ENCODE measurements at regions not wholly inside any gene's neighbourhood (a gene's known extent, or its start where the extent isn't known, plus 50 kb on each side); places are given as distances from the start of the nearest gene placed in this dataset.

- Histone ChIP-seq H4K20me1 (ENCODE audit: insufficient read depth, low read length) (no peaks in the 10 kb centered on the region), H3K79me2 (ENCODE audit: insufficient read depth, low read depth, low read length) (no peaks in the 10 kb centered on the region), H3K9me3 (ENCODE audit: low read length) (no peaks in the 10 kb centered on the region), H3K36me3 (ENCODE audit: insufficient read depth, low read length) (no peaks in the 10 kb centered on the region), H2AFZ (ENCODE audit: low read length) (no peak overlapping the region), H3K4me1 (ENCODE audit: insufficient read depth, low read length, poor library complexity, severe bottlenecking) (no peaks in the 10 kb centered on the region), H3K27ac (ENCODE audit: low read depth, low read length, poor library complexity, severe bottlenecking) (no peak overlapping the region), H3K4me3 (ENCODE audit: low read depth, low read length, poor library complexity, severe bottlenecking) (no peak overlapping the region), H3K9me2 (ENCODE audit: insufficient read depth, low read length) (no peaks in the 10 kb centered on the region), H3K4me2 (ENCODE audit: low read length) (no peak overlapping the region)
- CTCF ChIA-PET (ENCODE audit: unreplicated experiment): no interaction called here
- DNase-seq (ENCODE audit: low spot score): no peak
- intact Hi-C loops (cut with micrococcal nuclease; ENCODE audit: unreplicated experiment): no loop called here
- TF ChIP-seq EZH2phosphoT487 (IDR thresholded peaks at IDR 0.05; ENCODE audit: borderline replicate concordance, low read depth, low read length) (no peak), CTCF (conservative IDR thresholded peaks at IDR 0.05; ENCODE audit: low read length) (no peak)
- POLR2A ChIA-PET: interaction anchor here (0.6 to 0.7 kb wide), 3 partner anchors 14 to 978 kb away, joined by 3 read pairs; no protein-coding TSS in a partner anchor
- BruUV-seq (replicated peaks): no TSS peak
These were observed 642.6 kb downstream of the SQOR start for GRCh38 chr15:46277451-46277850.

GRCh38 chr15:46278062-46278461 is 643.2 kb downstream of the SQOR start:
- H3K9me2 ChIP-seq (ENCODE audit: insufficient read depth, low read length): no peaks in the 10 kb centered on the region
- no TSS peak for BruUV-seq (replicated peaks)
- H3K27ac ChIP-seq (ENCODE audit: low read depth, low read length, poor library complexity, severe bottlenecking): no peak overlapping the region
- no peaks in the 10 kb centered on the region for H4K20me1 ChIP-seq (ENCODE audit: insufficient read depth, low read length)
- no peak overlapping the region for H3K4me3 ChIP-seq (ENCODE audit: low read depth, low read length, poor library complexity, severe bottlenecking)
- no peaks in the 10 kb centered on the region for H3K4me1 ChIP-seq (ENCODE audit: insufficient read depth, low read length, poor library complexity, severe bottlenecking)
- H3K9me3 ChIP-seq (ENCODE audit: low read length): no peaks in the 10 kb centered on the region
- no peak for DNase-seq (ENCODE audit: low spot score)
- ChIA-PET POLR2A (interaction anchor here (0.5 to 0.8 kb wide), 3 partner anchors 20 to 299 kb away, joined by 3 read pairs; no protein-coding TSS in a partner anchor), CTCF (ENCODE audit: unreplicated experiment) (no interaction called here)
- TF ChIP-seq EZH2phosphoT487 (IDR thresholded peaks at IDR 0.05; ENCODE audit: borderline replicate concordance, low read depth, low read length) (no peak), CTCF (conservative IDR thresholded peaks at IDR 0.05; ENCODE audit: low read length) (no peak)
- intact Hi-C loops (cut with micrococcal nuclease; ENCODE audit: unreplicated experiment): no loop called here
- H3K36me3 ChIP-seq (ENCODE audit: insufficient read depth, low read length): no peaks in the 10 kb centered on the region
- no peak overlapping the region for H2AFZ ChIP-seq (ENCODE audit: low read length)
- H3K4me2 ChIP-seq (ENCODE audit: low read length): no peak overlapping the region
- H3K79me2 ChIP-seq (ENCODE audit: insufficient read depth, low read depth, low read length): no peaks in the 10 kb centered on the region

- no peaks in the 10 kb centered on the region for H3K4me1 ChIP-seq (ENCODE audit: insufficient read depth, low read length, poor library complexity, severe bottlenecking)
- H3K9me3 ChIP-seq (ENCODE audit: low read length): no peaks in the 10 kb centered on the region
- ChIA-PET CTCF (ENCODE audit: unreplicated experiment) (no interaction called here), POLR2A (interaction anchor here (0.5 to 0.8 kb wide), 2 partner anchors 98 to 299 kb away, joined by 3 read pairs; no protein-coding TSS in a partner anchor)
- H3K9me2 ChIP-seq (ENCODE audit: insufficient read depth, low read length): no peaks in the 10 kb centered on the region
- intact Hi-C loops (cut with micrococcal nuclease; ENCODE audit: unreplicated experiment): no loop called here
- DNase-seq (ENCODE audit: low spot score): no peak
- H2AFZ ChIP-seq (ENCODE audit: low read length): no peak overlapping the region
- no peaks in the 10 kb centered on the region for H4K20me1 ChIP-seq (ENCODE audit: insufficient read depth, low read length)
- H3K4me2 ChIP-seq (ENCODE audit: low read length): no peak overlapping the region
- no peaks in the 10 kb centered on the region for H3K79me2 ChIP-seq (ENCODE audit: insufficient read depth, low read depth, low read length)
- H3K27ac ChIP-seq (ENCODE audit: low read depth, low read length, poor library complexity, severe bottlenecking): no peak overlapping the region
- no TSS peak for BruUV-seq (replicated peaks)
- H3K4me3 ChIP-seq (ENCODE audit: low read depth, low read length, poor library complexity, severe bottlenecking): no peak overlapping the region
- H3K36me3 ChIP-seq (ENCODE audit: insufficient read depth, low read length): no peaks in the 10 kb centered on the region
- no peak for TF ChIP-seq CTCF (conservative IDR thresholded peaks at IDR 0.05; ENCODE audit: low read length)
- TF ChIP-seq EZH2phosphoT487 (IDR thresholded peaks at IDR 0.05; ENCODE audit: borderline replicate concordance, low read depth, low read length): no peak
These were observed 643.8 kb downstream of the SQOR start for GRCh38 chr15:46278486-46279090.

Measured in OCI-LY7 (cell line).